Ishikawa (cell line): ENCODE measurements at regions not wholly inside any gene's neighbourhood (a gene's known extent, or its start where the extent isn't known, plus 50 kb on each side); places are given as distances from the start of the nearest gene placed in this dataset.

ENCODE experiments used
- CEBPB ChIP-seq: IDR thresholded peaks from 2 replicates; pipeline ENCODE4 v1.6.1; 2012
- CREB1 ChIP-seq: IDR thresholded peaks from 2 replicates; pipeline ENCODE4 v1.6.1; 2012; ENCODE audit warnings: low read depth
- EGR1 ChIP-seq: IDR thresholded peaks from 2 replicates; pipeline ENCODE4 v1.6.1; 2012
- EP300 ChIP-seq: IDR thresholded peaks from 2 replicates; pipeline ENCODE4 v1.6.1; 2012; ENCODE audit warnings: borderline replicate concordance
- FOXM1 ChIP-seq: IDR thresholded peaks from 2 replicates; pipeline ENCODE4 v1.6.1; 2012; ENCODE audit warnings: low read depth, borderline replicate concordance
- MAX ChIP-seq: IDR thresholded peaks from 2 replicates; pipeline ENCODE4 v1.6.1; 2012
- NFIC ChIP-seq: IDR thresholded peaks from 2 replicates; pipeline ENCODE4 v1.6.1; 2012
- RAD21 ChIP-seq: IDR thresholded peaks from 2 replicates; pipeline ENCODE4 v1.6.1; 2012; ENCODE audit warnings: low read depth
- REST ChIP-seq: IDR thresholded peaks from 2 replicates; pipeline ENCODE4 v1.6.1; 2012; ENCODE audit warnings: low read depth, mild to moderate bottlenecking
- TAF1 ChIP-seq: IDR thresholded peaks from 2 replicates; pipeline ENCODE4 v1.6.1; 2012; ENCODE audit warnings: low read depth, mild to moderate bottlenecking
- TCF12 ChIP-seq: IDR thresholded peaks from 2 replicates; pipeline ENCODE4 v1.6.1; 2012; ENCODE audit warnings: low read depth
- TEAD4 ChIP-seq: IDR thresholded peaks from 2 replicates; pipeline ENCODE4 v1.6.1; 2012
- USF1 ChIP-seq: IDR thresholded peaks from 2 replicates; pipeline ENCODE4 v1.6.1; 2012
- YY1 ChIP-seq: IDR thresholded peaks from 2 replicates; pipeline ENCODE4 v1.6.1; 2012; ENCODE audit warnings: low read depth
- ZBTB7A ChIP-seq: IDR thresholded peaks from 2 replicates; pipeline ENCODE4 v1.6.1; 2012; ENCODE audit warnings: low read depth

GRCh38 chr12:131375261-131375971 lies 335.5 kb upstream of the SFSWAP start:
- TF ChIP-seq TEAD4 (no peak), MAX (no peak), FOXM1 (no peak), NFIC (no peak), USF1 (no peak), CEBPB (no peak), ZBTB7A (no peak), RAD21 (no peak), EP300 (no peak), YY1 (no peak), REST (no peak), EGR1 (no peak)

- TF ChIP-seq NFIC (no peak), RAD21 (no peak), USF1 (no peak), TCF12 (no peak), TEAD4 (no peak), FOXM1 (no peak), EP300 (no peak), ZBTB7A (no peak), YY1 (no peak), TAF1 (no peak), MAX (no peak), REST (no peak), CEBPB (no peak), CREB1 (no peak), EGR1 (no peak)
These were observed 334.9 kb upstream of the SFSWAP start for GRCh38 chr12:131375972-131376345.

GRCh38 chr12:131378176-131378842 lies 332.6 kb upstream of the SFSWAP start:
- TF ChIP-seq TCF12 (no peak), EGR1 (no peak), RAD21 (no peak)

- TF ChIP-seq TEAD4 (no peak), TCF12 (no peak), REST (no peak), EP300 (no peak), FOXM1 (no peak), CREB1 (no peak), NFIC (no peak), EGR1 (no peak), RAD21 (no peak), ZBTB7A (no peak), TAF1 (no peak), CEBPB (no peak)
These were observed 331.8 kb upstream of the SFSWAP start for GRCh38 chr12:131378861-131379665.
